ENCODE measurements at regions not wholly inside any gene's neighbourhood (a gene's known extent, or its start where the extent isn't known, plus 50 kb on each side); places are given as distances from the start of the nearest gene placed in this dataset.

GRCh38 chr2:71919708-71920107 is 228.0 kb downstream of the CYP26B1 start:
- DNase-seq: no peak

- DNase-seq: no peak
These were observed 237.4 kb downstream of the CYP26B1 start for GRCh38 chr2:71910277-71910676.

- no peak for DNase-seq
These were observed 238.9 kb downstream of the CYP26B1 start for GRCh38 chr2:71908798-71909197.

GRCh38 chr2:71907503-71907902 is 240.2 kb downstream of the CYP26B1 start:
- DNase-seq: no peak

- no peak for DNase-seq
These were observed 241.2 kb downstream of the CYP26B1 start for GRCh38 chr2:71906357-71906973.

- DNase-seq: no peak
These were observed 242.5 kb downstream of the CYP26B1 start for GRCh38 chr2:71905205-71905604.

- DNase-seq: no peak
These were observed 243.8 kb downstream of the CYP26B1 start for GRCh38 chr2:71903841-71904240.

GRCh38 chr2:71901466-71901865 is 246.2 kb downstream of the CYP26B1 start:
- no peak for DNase-seq

GRCh38 chr2:71898851-71899681 is 248.6 kb downstream of the CYP26B1 start:
- no peak for DNase-seq

GRCh38 chr2:71898375-71898774 is 249.3 kb downstream of the CYP26B1 start:
- DNase-seq: no peak

- no peak for DNase-seq
These were observed 249.8 kb downstream of the CYP26B1 start for GRCh38 chr2:71897836-71898235.

GRCh38 chr2:71897137-71897480 is 250.6 kb downstream of the CYP26B1 start:
- no peak for DNase-seq

GRCh38 chr2:71896385-71897136 is 251.1 kb downstream of the CYP26B1 start:
- DNase-seq: no peak

GRCh38 chr2:71895320-71896161 is 252.1 kb downstream of the CYP26B1 start:
- no peak for DNase-seq

GRCh38 chr2:71894261-71894660 is 253.4 kb downstream of the CYP26B1 start:
- no peak for DNase-seq

- DNase-seq: no peak
These were observed 254.0 kb downstream of the CYP26B1 start for GRCh38 chr2:71893646-71894045.

GRCh38 chr2:71892896-71893295 is 254.8 kb downstream of the CYP26B1 start:
- no peak for DNase-seq

- no peak for DNase-seq
These were observed 255.3 kb downstream of the CYP26B1 start for GRCh38 chr2:71892423-71892730.

GRCh38 chr2:71891719-71892422 is 255.8 kb downstream of the CYP26B1 start:
- no peak for DNase-seq

GRCh38 chr2:71891155-71891554 is 256.5 kb downstream of the CYP26B1 start:
- DNase-seq: no peak

GRCh38 chr2:71889759-71890684 is 257.6 kb downstream of the CYP26B1 start:
- no peak for DNase-seq

Measured in NK-92 treated with Interleukin-12 subunit alpha and Interleukin-12 subunit beta, amount 100 ng/mL, for 24 hours (cell line).